ENCODE measurements at regions not wholly inside any gene's neighbourhood (a gene's known extent, or its start where the extent isn't known, plus 50 kb on each side); places are given as distances from the start of the nearest gene placed in this dataset.
"Not testable (repeated sequence)": the region's sequence is repeated elsewhere in the genome, so short reads cannot be mapped to it uniquely, and the experiment has no call there.

- Mint-ChIP-seq H3K4me3 (no peak overlapping the region), H3K27ac (no peak overlapping the region), H3K4me1 (peaks cover 4% of the 10 kb centered on the region), H3K36me3 (no peaks in the 10 kb centered on the region), H3K9me3 (no peaks in the 10 kb centered on the region), H3K27me3 (peaks cover 9% of the 10 kb centered on the region)
- DNase-seq (ENCODE audit: low spot score in 2 of 2) (no peak), ATAC-seq (ENCODE audit: low read depth) (no peak)
These were observed 168.2 kb downstream of the SEPTIN7 start for GRCh38 chr7:35969066-35969465.

- ATAC-seq (ENCODE audit: low read depth) (no peak), DNase-seq (ENCODE audit: low spot score in 2 of 2) (no peak)
- Mint-ChIP-seq H3K4me1 (peaks cover 4% of the 10 kb centered on the region), H3K4me3 (no peak overlapping the region), H3K27ac (no peak overlapping the region), H3K36me3 (no peaks in the 10 kb centered on the region), H3K9me3 (no peaks in the 10 kb centered on the region), H3K27me3 (peaks cover 9% of the 10 kb centered on the region)
These were observed 169.6 kb downstream of the SEPTIN7 start for GRCh38 chr7:35970458-35970857.

- Mint-ChIP-seq H3K27ac (no peak overlapping the region), H3K27me3 (peaks cover 9% of the 10 kb centered on the region), H3K36me3 (no peaks in the 10 kb centered on the region), H3K4me1 (peaks cover 4% of the 10 kb centered on the region), H3K4me3 (peak overlapping the region; percentile 74), H3K9me3 (no peaks in the 10 kb centered on the region)
- ATAC-seq (ENCODE audit: low read depth), result peak; percentile 55
- no peak for DNase-seq (ENCODE audit: low spot score in 2 of 2)
These were observed 170.5 kb downstream of the SEPTIN7 start for GRCh38 chr7:35971133-35971891.

GRCh38 chr7:35975851-35976454, 175.1 kb downstream of the SEPTIN7 start:
- ATAC-seq (ENCODE audit: low read depth) (peak; percentile 78), DNase-seq (ENCODE audit: low spot score in 2 of 2) (peak; percentile 53 to 74)
- H3K36me3 Mint-ChIP-seq, result no peaks in the 10 kb centered on the region
- H3K4me3 Mint-ChIP-seq, result no peak overlapping the region
- no peak overlapping the region for H3K27ac Mint-ChIP-seq
- H3K4me1 Mint-ChIP-seq, result peaks cover 4% of the 10 kb centered on the region
- peaks cover 7% of the 10 kb centered on the region for H3K27me3 Mint-ChIP-seq
- H3K9me3 Mint-ChIP-seq, result no peaks in the 10 kb centered on the region

- not testable (repeated sequence) for H3K4me3 Mint-ChIP-seq; ATAC-seq (ENCODE audit: low read depth); H3K27ac Mint-ChIP-seq; H3K9me3 Mint-ChIP-seq; H3K36me3 Mint-ChIP-seq; DNase-seq (ENCODE audit: low spot score in 2 of 2); H3K4me1 Mint-ChIP-seq; H3K27me3 Mint-ChIP-seq
These were observed 174.0 kb upstream of the EEPD1 start for GRCh38 chr7:35978816-35979640.

GRCh38 chr7:35982600-35982999, 170.5 kb upstream of the EEPD1 start:
- H3K27ac Mint-ChIP-seq, result no peak overlapping the region
- no peaks in the 10 kb centered on the region for H3K36me3 Mint-ChIP-seq
- H3K4me1 Mint-ChIP-seq, result no peaks in the 10 kb centered on the region
- DNase-seq (ENCODE audit: low spot score in 2 of 2) (no peak), ATAC-seq (ENCODE audit: low read depth) (no peak)
- no peaks in the 10 kb centered on the region for H3K9me3 Mint-ChIP-seq
- H3K27me3 Mint-ChIP-seq, result peaks cover 5% of the 10 kb centered on the region
- H3K4me3 Mint-ChIP-seq, result no peak overlapping the region

- Mint-ChIP-seq H3K27ac (no peak overlapping the region), H3K4me3 (no peak overlapping the region), H3K4me1 (no peaks in the 10 kb centered on the region), H3K27me3 (peaks cover 7% of the 10 kb centered on the region), H3K36me3 (no peaks in the 10 kb centered on the region), H3K9me3 (no peaks in the 10 kb centered on the region)
- ATAC-seq (ENCODE audit: low read depth) (no peak), DNase-seq (ENCODE audit: low spot score in 2 of 2) (no peak)
These were observed 169.4 kb upstream of the EEPD1 start for GRCh38 chr7:35983626-35984025.

GRCh38 chr7:35985126-35985754, 167.8 kb upstream of the EEPD1 start:
- H3K4me3 Mint-ChIP-seq, result no peak overlapping the region
- no peaks in the 10 kb centered on the region for H3K4me1 Mint-ChIP-seq
- H3K27ac Mint-ChIP-seq, result no peak overlapping the region
- H3K36me3 Mint-ChIP-seq, result no peaks in the 10 kb centered on the region
- H3K27me3 Mint-ChIP-seq, result peaks cover 7% of the 10 kb centered on the region
- no peaks in the 10 kb centered on the region for H3K9me3 Mint-ChIP-seq
- ATAC-seq (ENCODE audit: low read depth) (peak; percentile 100), DNase-seq (ENCODE audit: low spot score in 2 of 2) (peak; percentile 68 to 73)

- Mint-ChIP-seq H3K9me3 (no peaks in the 10 kb centered on the region), H3K4me3 (no peak overlapping the region), H3K27ac (no peak overlapping the region), H3K36me3 (no peaks in the 10 kb centered on the region), H3K4me1 (no peaks in the 10 kb centered on the region), H3K27me3 (peaks cover 4% of the 10 kb centered on the region)
- DNase-seq (ENCODE audit: low spot score in 2 of 2) (no peak), ATAC-seq (ENCODE audit: low read depth) (no peak)
These were observed 166.0 kb upstream of the EEPD1 start for GRCh38 chr7:35987016-35987415.

GRCh38 chr7:35988105-35988504, 164.9 kb upstream of the EEPD1 start:
- no peak for ATAC-seq (ENCODE audit: low read depth)
- no peak overlapping the region for H3K27ac Mint-ChIP-seq

GRCh38 chr7:35988818-35989217, 164.2 kb upstream of the EEPD1 start:
- no peak for ATAC-seq (ENCODE audit: low read depth)
- no peak overlapping the region for H3K4me3 Mint-ChIP-seq
- H3K4me1 Mint-ChIP-seq, result no peaks in the 10 kb centered on the region
- no peak overlapping the region for H3K27ac Mint-ChIP-seq
- no peak for DNase-seq (ENCODE audit: low spot score in 2 of 2)
- H3K36me3 Mint-ChIP-seq, result no peaks in the 10 kb centered on the region
- no peaks in the 10 kb centered on the region for H3K9me3 Mint-ChIP-seq
- H3K27me3 Mint-ChIP-seq, result peaks cover 4% of the 10 kb centered on the region

More at GRCh38 chr7:35988105-35988504, 164.9 kb upstream of the EEPD1 start:
- H3K36me3 Mint-ChIP-seq, result no peaks in the 10 kb centered on the region
- H3K27me3 Mint-ChIP-seq, result peaks cover 4% of the 10 kb centered on the region
- no peak for DNase-seq (ENCODE audit: low spot score in 2 of 2)
- no peaks in the 10 kb centered on the region for H3K4me1 Mint-ChIP-seq
- no peaks in the 10 kb centered on the region for H3K9me3 Mint-ChIP-seq
- no peak overlapping the region for H3K4me3 Mint-ChIP-seq

GRCh38 chr7:35991511-35992232, 161.4 kb upstream of the EEPD1 start:
- H3K27ac Mint-ChIP-seq, result no peak overlapping the region
- no peaks in the 10 kb centered on the region for H3K4me1 Mint-ChIP-seq

GRCh38 chr7:35992436-35992835, 160.6 kb upstream of the EEPD1 start:
- Mint-ChIP-seq H3K27ac (no peak overlapping the region), H3K36me3 (no peaks in the 10 kb centered on the region)
- no peak for DNase-seq (ENCODE audit: low spot score in 2 of 2)

More at GRCh38 chr7:35991511-35992232, 161.4 kb upstream of the EEPD1 start:
- no peaks in the 10 kb centered on the region for H3K36me3 Mint-ChIP-seq
- no peaks in the 10 kb centered on the region for H3K9me3 Mint-ChIP-seq
- no peak overlapping the region for H3K4me3 Mint-ChIP-seq
- no peak for ATAC-seq (ENCODE audit: low read depth)
- DNase-seq (ENCODE audit: low spot score in 2 of 2), result no peak
- H3K27me3 Mint-ChIP-seq, result peaks cover 2% of the 10 kb centered on the region

More at GRCh38 chr7:35992436-35992835, 160.6 kb upstream of the EEPD1 start:
- no peaks in the 10 kb centered on the region for H3K4me1 Mint-ChIP-seq
- no peak for ATAC-seq (ENCODE audit: low read depth)
- no peaks in the 10 kb centered on the region for H3K9me3 Mint-ChIP-seq
- peaks cover 2% of the 10 kb centered on the region for H3K27me3 Mint-ChIP-seq
- H3K4me3 Mint-ChIP-seq, result no peak overlapping the region
